Parathyroid adenoma (tissue), 2 donors: ENCODE measurements at regions not wholly inside any gene's neighbourhood (a gene's known extent, or its start where the extent isn't known, plus 50 kb on each side); places are given as distances from the start of the nearest gene placed in this dataset.

Source experiments
- H2AFZ ChIP-seq: fragments of 300-600 bp; sonication (generic); one replicate; pipeline ENCODE4 v1.7.0; 2017; ENCODE audit warnings: antibody characterized with exemption, mild to moderate bottlenecking
- H3K27ac ChIP-seq: fragments of 300-600 bp; sonication (generic); one replicate; pipeline ENCODE4 v1.7.0; 2017
- H3K27me3 ChIP-seq: fragments of 300-600 bp; sonication (generic); one replicate; pipeline ENCODE4 v1.7.0; 2017; ENCODE audit warnings: low read length; ENCODE audit not compliant: control insufficient read depth, insufficient read depth
- H3K36me3 ChIP-seq: fragments of 300-600 bp; sonication (generic); one replicate; pipeline ENCODE4 v1.7.0; 2017; ENCODE audit warnings: low read length; ENCODE audit not compliant: control insufficient read depth, insufficient read depth
- H3K4me1 ChIP-seq: fragments of 300-600 bp; sonication (generic); one replicate; pipeline ENCODE4 v1.7.0; 2017; ENCODE audit warnings: control low read depth
- H3K4me2 ChIP-seq: fragments of 300-600 bp; sonication (generic); one replicate; pipeline ENCODE4 v1.7.0; 2017; ENCODE audit warnings: low read length
- H3K4me3 ChIP-seq: fragments of 300-600 bp; sonication (generic); one replicate; pipeline ENCODE4 v1.7.0; 2017; ENCODE audit warnings: low read depth, low read length
- H3K79me2 ChIP-seq: fragments of 300-600 bp; sonication (generic); one replicate; pipeline ENCODE4 v1.7.0; 2017; ENCODE audit warnings: control low read depth
- H3K9ac ChIP-seq: fragments of 300-600 bp; sonication (generic); one replicate; pipeline ENCODE4 v1.7.0; 2017; ENCODE audit warnings: mild to moderate bottlenecking
- H3K9me3 ChIP-seq: fragments of 300-600 bp; sonication (generic); one replicate; pipeline ENCODE4 v1.7.0; 2017; ENCODE audit warnings: low read length; ENCODE audit not compliant: control insufficient read depth
- TF ChIP-seq, protein P1 (sequence below): fragments of 300-600 bp; sonication (generic); IDR thresholded peaks from one replicate; pipeline ENCODE4 v1.7.0; 2017; ENCODE audit warnings: antibody characterized with exemption, mild to moderate bottlenecking
- donor health status: primary hyperparathyroidism.

DNA sequence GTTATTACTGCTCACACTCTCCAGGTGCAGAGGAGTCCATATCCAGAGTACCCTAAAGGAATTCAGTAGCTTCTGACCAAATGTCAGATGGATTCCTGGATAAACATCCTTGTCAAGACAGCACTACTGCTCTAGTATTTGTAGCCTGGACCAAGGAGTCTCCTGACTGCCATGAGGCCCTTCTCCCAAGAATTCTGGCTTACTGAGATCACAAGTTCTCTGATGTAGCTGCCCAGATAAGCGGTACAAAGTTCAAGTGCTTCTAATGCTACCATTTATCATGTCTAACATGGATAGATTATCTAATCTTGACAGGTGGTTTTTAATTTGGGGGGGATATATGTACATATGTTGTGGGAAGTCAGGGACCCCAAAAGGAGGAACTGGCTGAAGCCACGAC lies 196.6 kb upstream of the HMCN1 start:
- Histone ChIP-seq H3K4me1 (no peaks in the 10 kb centered on the region), H3K9ac (no peak overlapping the region), H3K9me3 (no peaks in the 10 kb centered on the region), H3K79me2 (no peaks in the 10 kb centered on the region), H2AFZ (no peak overlapping the region), H3K4me2 (no peak overlapping the region), H3K36me3 (no peaks in the 10 kb centered on the region), H3K27ac (no peak overlapping the region), H3K27me3 (no peaks in the 10 kb centered on the region), H3K4me3 (no peak overlapping the region)
- TF ChIP-seq, protein P1, sequence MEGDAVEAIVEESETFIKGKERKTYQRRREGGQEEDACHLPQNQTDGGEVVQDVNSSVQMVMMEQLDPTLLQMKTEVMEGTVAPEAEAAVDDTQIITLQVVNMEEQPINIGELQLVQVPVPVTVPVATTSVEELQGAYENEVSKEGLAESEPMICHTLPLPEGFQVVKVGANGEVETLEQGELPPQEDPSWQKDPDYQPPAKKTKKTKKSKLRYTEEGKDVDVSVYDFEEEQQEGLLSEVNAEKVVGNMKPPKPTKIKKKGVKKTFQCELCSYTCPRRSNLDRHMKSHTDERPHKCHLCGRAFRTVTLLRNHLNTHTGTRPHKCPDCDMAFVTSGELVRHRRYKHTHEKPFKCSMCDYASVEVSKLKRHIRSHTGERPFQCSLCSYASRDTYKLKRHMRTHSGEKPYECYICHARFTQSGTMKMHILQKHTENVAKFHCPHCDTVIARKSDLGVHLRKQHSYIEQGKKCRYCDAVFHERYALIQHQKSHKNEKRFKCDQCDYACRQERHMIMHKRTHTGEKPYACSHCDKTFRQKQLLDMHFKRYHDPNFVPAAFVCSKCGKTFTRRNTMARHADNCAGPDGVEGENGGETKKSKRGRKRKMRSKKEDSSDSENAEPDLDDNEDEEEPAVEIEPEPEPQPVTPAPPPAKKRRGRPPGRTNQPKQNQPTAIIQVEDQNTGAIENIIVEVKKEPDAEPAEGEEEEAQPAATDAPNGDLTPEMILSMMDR: no peak

DNA sequence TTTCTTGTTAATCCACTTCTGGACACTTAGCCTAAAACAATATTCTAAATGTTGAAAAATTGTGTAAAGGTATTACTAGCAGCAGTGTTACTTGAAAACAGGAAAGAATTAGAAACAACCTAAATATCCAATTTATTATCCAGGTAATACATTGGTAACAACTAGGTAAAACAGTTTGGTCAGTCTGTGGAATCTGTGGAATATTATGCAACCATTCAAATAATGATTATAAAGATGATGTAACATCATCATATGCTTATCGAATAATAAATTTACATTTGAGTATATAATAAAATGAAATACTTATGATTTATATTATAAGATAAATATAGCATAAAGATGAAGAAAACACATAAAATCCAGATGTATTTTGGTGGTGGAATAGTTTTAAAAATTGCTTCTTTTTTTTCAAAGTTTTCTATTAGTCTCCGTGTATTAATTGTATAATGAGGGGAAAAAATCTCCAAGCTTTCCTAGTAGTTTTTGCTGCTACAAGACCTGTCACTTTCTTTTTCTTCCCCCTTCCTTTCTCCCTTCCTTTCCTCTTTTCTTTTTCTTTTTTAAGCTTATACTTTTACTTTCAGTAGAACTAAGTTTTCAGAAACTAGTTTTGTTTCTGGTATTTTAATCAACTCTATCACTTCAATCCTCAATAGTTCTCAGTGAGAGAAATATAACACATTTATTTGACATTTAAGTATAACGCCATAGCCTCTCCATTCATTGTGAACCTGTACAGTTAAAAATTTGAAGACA lies 197.8 kb upstream of the HMCN1 start:
- H3K79me2 ChIP-seq: no peaks in the 10 kb centered on the region
- H3K9ac ChIP-seq: no peak overlapping the region
- H3K27me3 ChIP-seq: no peaks in the 10 kb centered on the region
- no peaks in the 10 kb centered on the region for H3K9me3 ChIP-seq
- H3K4me1 ChIP-seq: no peaks in the 10 kb centered on the region
- no peaks in the 10 kb centered on the region for H3K36me3 ChIP-seq
- no peak overlapping the region for H3K27ac ChIP-seq
- TF ChIP-seq, protein P1: no peak
- no peak overlapping the region for H2AFZ ChIP-seq
- H3K4me3 ChIP-seq: no peak overlapping the region
- H3K4me2 ChIP-seq: no peak overlapping the region

DNA sequence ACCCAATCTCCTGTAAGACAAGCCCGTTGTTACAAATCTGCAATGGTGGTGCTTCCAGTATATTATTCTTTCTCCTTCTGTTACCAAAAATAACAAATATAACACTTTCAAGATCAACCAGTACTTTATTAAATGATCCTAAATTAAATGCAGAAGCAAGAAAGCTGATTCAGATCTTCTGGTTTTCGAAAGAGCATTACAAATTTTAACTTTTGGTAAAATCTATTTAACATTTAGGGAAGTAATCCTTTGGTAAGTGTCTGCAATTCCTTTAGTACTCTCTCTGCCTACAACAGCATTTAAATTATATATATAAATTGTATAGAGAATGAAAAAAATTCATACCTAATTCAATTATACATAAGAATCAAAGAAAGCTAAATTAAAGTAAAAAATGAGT lies 198.6 kb upstream of the HMCN1 start:
- Histone ChIP-seq H2AFZ (no peak overlapping the region), H3K4me2 (no peak overlapping the region), H3K4me3 (no peak overlapping the region), H3K36me3 (no peaks in the 10 kb centered on the region), H3K27me3 (no peaks in the 10 kb centered on the region), H3K79me2 (no peaks in the 10 kb centered on the region), H3K9ac (no peak overlapping the region), H3K4me1 (no peaks in the 10 kb centered on the region), H3K9me3 (no peaks in the 10 kb centered on the region), H3K27ac (no peak overlapping the region)
- TF ChIP-seq, protein P1: no peak

DNA sequence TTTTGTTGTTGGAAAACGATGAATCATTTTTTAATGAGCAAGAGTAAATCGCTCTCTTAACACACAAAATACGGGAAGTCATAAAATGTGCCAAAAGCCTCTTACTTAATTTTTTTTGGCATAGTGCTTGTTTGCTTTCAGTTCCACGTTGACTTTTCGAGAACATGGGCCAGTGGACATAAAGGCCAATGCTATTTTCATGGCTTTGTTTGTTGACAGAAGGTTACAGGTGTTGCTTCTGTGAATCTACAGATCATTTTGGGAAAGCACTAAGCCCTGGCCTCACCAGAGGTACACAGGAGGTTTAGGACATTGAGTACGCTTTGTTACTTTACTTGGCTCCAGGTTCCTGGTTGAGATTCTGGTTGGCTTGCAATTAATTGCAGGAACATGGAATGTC lies 199.4 kb upstream of the HMCN1 start:
- Histone ChIP-seq H3K9ac (no peak overlapping the region), H3K27me3 (no peaks in the 10 kb centered on the region), H3K4me1 (no peaks in the 10 kb centered on the region), H3K27ac (no peak overlapping the region), H2AFZ (no peak overlapping the region), H3K36me3 (no peaks in the 10 kb centered on the region), H3K4me2 (no peak overlapping the region), H3K79me2 (no peaks in the 10 kb centered on the region), H3K4me3 (no peak overlapping the region), H3K9me3 (no peaks in the 10 kb centered on the region)
- TF ChIP-seq, protein P1: no peak

DNA sequence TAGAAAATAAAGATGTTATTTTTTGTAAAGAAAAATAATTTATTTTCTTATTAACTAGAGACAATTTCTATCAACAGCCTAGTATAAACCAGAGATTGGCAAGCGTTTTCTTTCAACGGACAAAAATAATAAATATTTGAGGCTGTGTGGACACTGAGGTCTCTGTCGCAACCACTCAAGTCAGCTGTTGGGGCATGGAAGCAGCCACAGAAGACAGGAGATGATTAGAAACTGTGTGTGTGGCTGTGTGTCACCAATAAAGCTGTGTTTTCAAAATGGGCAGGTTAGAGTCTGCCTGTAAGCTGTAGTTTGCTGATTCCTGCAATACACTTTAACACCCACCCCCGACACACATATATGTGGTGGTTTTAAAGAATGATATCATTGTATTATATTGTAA lies 200.6 kb upstream of the HMCN1 start:
- H3K4me1 ChIP-seq: no peaks in the 10 kb centered on the region
- no peak overlapping the region for H3K9ac ChIP-seq
- no peak overlapping the region for H2AFZ ChIP-seq
- H3K4me3 ChIP-seq: no peak overlapping the region
- H3K9me3 ChIP-seq: no peaks in the 10 kb centered on the region
- H3K27me3 ChIP-seq: no peaks in the 10 kb centered on the region
- H3K36me3 ChIP-seq: no peaks in the 10 kb centered on the region
- TF ChIP-seq, protein P1: no peak
- H3K4me2 ChIP-seq: no peak overlapping the region
- no peaks in the 10 kb centered on the region for H3K79me2 ChIP-seq
- no peak overlapping the region for H3K27ac ChIP-seq
